ENCODE measurements at regions not wholly inside any gene's neighbourhood (a gene's known extent, or its start where the extent isn't known, plus 50 kb on each side); places are given as distances from the start of the nearest gene placed in this dataset.

- TF ChIP-seq CTCF (IDR thresholded peaks at IDR 0.05; ENCODE audit: insufficient read depth, low read length, poor library complexity, severe bottlenecking) (no peak), EZH2phosphoT487 (conservative IDR thresholded peaks at IDR 0.05; ENCODE audit: low read length) (no peak)
Observed at GRCh38 chr5:158382473-158382872, 523.5 kb upstream of the CLINT1 start.

Data from SU-DHL-6 (cell line).